GM19238 (cell line): ENCODE measurements at regions not wholly inside any gene's neighbourhood (a gene's known extent, or its start where the extent isn't known, plus 50 kb on each side); places are given as distances from the start of the nearest gene placed in this dataset.
"Not testable (repeated sequence)": the region's sequence is repeated elsewhere in the genome, so short reads cannot be mapped to it uniquely, and the experiment has no call there.

Experiments used
- DNase-seq: peaks from one replicate; pipeline ENCODE4 v3.0.0; 2011; ENCODE audit warnings: low spot score; ENCODE audit not compliant: insufficient read length

DNA sequence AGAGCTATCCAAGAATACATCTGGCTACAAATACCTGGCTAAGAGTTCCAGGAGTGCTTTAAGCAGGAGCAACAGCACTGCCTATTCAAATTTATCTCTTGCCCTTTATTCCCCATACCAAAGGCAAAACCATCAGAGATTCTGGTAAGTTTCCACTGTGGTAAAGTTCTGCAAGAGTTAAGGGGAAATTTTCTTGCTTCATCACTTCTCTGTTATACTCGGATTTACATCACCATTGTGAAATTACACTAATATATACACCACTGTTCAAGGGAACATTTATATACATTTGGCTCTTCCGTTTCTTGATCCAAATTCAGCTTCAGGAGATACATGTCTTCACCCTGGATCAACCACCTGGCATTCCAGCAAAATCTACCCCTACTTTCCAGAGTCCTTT is 70.8 kb upstream of the PTPN13 start:
- DNase-seq: no peak

DNA sequence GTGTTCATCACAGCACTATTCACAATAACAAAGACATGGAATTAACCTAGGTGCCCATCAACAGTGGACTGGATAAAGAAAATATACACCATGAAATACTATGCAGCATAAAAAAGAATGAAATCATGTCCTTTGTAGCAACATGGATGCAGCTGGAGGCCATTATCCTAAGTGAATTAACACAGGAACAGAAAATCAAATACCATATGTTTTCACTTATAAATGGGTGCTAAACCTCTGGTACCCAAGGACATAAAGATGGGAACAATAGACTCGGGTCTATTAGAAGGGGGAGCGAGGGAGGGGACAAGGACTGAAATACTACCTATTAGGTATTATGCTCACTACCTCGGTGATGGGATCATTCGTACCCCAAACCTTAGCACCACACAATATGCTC is 66.4 kb upstream of the PTPN13 start:
- DNase-seq: not testable (repeated sequence)

DNA sequence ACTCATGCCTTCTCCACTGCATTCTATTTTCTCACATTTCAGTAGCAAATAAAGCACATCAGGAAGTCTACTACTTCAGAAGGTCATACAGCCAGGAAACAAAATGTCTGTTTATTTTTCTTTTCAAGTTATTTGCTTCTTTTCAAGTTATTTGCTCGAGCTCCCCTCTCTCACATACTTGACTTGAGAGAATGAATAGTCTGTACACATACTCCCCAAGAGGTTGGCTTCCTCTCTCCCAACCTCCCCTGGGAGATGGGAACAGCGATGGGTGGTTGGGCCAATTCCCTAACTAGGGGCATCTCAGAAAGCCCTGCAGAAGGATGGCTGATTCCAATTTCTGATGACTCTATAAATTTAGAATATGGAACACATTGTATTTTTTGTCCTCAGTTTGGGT is 64.7 kb upstream of the PTPN13 start:
- no peak for DNase-seq

DNA sequence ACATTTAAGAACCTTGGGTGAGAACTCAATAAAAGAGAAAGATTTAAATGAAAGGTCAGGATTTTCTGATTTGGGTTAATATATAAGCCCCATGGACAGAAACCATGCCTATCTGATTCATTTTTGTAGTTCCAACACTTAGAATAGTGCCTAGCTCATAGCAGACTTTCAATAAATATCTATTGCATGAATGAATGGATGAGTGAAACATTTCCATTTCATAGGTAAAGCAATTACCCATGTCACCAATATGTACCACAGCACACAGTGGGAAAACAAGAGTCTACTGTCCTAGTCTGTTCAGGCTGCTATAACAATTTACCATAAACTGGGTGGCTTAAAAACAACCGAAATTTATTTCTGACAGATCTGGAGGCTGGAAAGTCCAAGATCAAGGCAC is 63.9 kb upstream of the PTPN13 start:
- DNase-seq: no peak

DNA sequence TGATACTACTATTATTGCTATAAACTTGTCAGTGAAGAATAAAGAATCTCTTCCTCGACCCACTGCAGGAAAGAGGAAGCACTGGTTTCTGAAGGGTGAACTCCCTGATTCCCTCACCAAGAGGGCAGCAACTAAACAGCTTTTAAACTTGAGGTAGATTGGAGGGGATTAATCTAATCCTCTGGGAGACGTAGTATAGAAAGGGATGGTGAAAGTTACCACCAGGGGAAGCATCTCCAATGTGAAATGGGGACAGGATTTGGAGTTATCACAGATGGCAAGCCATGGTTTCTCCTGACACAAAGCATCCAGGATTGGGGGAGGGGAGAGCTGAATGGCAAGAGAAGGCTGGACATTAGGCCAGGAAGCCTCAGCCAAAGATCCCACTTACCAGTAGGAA is 62.7 kb upstream of the PTPN13 start:
- DNase-seq: no peak

DNA sequence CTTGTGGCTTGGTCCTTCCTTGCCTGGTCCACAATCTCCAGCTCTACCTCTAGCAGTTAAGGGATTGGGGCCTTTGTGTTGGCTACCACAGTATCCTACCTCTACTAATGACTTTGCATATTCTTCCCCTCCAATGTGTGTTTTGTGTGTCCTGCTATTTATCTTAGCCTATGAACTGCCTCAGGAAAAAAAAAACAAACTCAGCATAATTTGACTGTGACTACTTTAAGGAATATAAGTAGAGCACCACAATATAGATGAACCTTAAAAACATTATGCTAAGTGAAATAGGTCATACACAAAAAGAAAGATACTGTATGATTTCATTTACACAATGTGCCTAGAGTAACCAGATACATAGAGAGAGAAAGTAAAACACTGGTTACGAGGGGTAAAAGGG is 61.3 kb upstream of the PTPN13 start:
- no peak for DNase-seq

DNA sequence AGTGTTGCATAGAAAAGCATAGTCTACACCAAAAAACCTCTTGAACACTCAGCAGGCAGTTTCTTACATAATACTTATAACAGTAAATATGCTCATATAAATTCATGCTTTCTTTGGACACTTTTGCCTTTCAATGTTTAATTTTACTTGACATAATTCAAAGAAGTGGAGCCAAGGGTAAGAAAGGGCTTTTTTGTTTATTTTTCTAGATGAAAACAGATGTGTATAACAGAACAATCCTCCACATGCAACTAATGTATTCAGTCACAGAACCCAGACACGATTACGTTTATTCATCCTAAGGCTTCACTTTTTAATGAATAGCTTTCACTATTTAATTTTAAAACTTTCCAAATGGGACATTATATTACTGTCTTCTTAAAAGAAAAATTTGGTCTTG is 58.0 kb upstream of the PTPN13 start:
- DNase-seq: no peak

DNA sequence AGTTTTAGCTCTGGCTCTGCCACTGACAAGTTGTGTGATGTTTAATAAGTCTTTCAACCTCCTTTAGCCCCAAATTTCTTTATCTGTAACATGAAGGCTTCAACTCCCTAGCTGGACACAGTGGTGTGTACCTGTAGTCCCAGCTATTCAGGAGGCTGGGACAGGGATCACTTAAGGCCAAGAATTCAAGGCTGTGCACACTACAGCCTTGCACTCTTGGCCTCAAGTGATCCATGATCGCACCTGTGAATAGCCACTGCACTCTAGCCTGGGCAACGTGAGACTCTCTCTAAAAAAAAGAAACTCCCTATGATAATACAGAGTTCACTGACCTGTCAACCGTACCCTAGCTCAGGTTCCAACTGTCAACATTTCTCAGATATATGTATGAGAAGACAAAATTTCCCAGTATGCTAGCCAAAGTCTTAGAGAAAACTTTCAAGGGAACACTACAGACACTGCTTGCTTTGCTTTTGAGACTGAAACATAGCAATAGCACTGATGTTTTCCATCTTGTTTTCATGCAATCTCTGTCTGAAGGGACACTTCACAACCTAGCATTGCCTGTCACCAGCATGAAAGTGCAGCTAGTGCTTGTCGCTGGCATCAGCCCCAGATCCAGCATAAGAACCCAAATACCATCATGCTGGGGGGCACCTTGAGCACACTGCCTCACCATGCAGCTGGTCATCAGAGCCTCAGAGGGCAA is 51.6 kb upstream of the PTPN13 start:
- DNase-seq: no peak

DNA sequence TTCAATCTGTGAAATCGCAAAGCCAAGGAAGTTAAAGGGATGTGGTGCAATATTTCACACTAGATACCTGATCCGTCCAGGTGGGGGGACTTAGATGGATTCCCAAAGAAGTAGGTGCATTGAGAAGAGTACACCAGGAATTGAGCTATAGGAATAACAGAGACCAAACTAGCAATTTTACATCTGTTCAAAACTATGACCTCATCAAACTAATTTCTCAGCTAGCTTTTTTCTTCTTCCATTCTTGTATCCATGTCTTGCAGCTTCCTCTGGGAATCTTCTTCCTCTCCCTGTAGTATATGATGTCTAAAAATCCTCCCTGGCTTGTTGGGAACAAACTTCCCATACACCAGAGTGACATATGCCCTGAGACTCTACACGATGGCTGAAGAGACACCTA is 51.0 kb upstream of the PTPN13 start:
- no peak for DNase-seq

DNA sequence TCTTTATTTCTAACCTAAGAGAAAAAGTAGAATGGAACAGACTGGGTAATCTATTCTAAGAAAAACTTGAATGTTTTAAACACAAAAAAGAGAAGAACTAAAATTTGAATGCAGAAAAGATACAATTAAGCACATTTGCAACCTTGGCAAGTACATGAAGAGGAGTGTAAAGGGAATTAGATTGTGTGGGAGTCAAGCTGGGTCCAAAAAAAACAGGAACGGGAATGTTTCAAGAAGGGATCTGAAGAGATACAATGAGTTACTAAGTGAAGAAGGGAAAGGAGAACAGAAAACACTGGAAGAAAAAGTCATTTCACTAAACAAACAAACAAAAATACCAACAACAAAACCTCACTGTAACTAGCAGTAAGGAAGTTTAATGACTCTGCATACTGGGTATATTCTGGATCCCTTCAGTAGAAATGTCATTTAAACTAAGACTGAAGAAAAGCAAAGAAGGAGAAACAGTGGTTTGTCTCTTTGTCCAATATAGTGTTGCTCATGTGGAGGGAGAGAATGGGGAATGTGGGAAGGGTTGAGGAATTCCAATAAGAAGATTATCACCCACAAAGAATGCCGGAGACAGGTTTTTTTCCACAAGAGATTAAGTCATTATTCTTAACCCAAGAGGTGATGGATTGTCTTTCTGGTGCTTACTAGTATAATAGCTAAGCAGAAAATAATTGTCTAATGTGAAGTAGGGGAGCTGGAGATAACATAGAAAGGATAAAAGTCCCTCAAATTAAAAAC is 50.4 kb upstream of the PTPN13 start:
- DNase-seq: no peak

DNA sequence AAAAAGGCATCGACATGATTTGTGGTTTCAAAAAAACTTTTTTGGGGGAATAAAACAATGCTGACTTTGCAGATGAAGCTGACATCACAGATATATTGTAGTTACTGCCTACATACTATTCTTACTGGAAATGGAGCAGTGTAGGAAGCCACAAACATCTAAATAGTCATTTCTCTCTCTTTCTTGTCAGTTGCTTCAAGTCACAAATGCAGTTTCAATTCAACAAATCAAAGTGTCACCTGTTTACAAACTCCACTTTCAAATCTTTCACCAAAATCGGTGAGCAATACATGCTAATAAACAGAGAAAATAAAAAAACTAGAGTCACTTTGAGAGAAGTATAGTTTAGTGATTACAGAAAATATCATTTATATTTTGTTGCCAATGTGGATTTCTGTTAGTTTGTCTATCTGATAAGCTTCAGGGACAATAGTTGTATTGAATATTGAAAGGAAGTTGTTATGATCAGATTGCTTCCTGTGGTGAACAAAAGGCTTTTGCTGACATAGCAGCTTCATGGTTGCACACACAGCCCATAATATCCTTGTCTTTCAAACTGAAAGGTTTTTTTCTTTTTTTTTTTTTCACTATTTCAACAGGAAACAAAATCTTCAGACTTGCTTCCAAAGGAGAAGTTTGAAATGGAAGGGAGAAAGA is 49.7 kb upstream of the PTPN13 start:
- DNase-seq: no peak
